ENCODE measurements at regions not wholly inside any gene's neighbourhood (a gene's known extent, or its start where the extent isn't known, plus 50 kb on each side); places are given as distances from the start of the nearest gene placed in this dataset.
"Not testable (repeated sequence)": the region's sequence is repeated elsewhere in the genome, so short reads cannot be mapped to it uniquely, and the experiment has no call there.

DNA sequence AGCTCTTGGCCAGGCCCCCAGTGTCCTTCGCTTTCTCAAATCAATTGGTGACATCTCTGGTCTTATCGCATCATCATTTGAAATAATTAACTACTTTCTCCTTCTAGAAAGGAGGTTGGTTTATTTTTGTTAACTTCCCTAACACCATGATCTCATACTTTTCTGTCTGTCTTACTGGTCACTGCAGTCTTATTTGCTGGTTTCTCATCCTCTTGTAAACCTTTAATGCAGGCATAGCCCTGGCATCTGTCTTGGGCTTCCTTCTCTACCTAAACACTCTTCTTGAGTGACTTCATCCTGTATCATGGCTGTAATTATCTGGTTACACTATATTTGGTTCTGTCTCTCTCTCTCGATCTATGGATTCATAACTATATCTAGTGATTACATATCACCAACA is 152.8 kb downstream of the CYSLTR2 start:
- in situ Hi-C loops (cut with MboI; ENCODE audit: low sequenced_read_pairs), result no loop called here

- in situ Hi-C loops (cut with MboI; ENCODE audit: low sequenced_read_pairs), result no loop called here
Measured at GRCh38 chr13:48808683-48809082, 155.0 kb downstream of the CYSLTR2 start.

GRCh38 chr13:48810013-48810412 is 156.3 kb downstream of the CYSLTR2 start:
- in situ Hi-C loops (cut with MboI; ENCODE audit: low sequenced_read_pairs), result no loop called here

GRCh38 chr13:48813518-48813917 is 159.8 kb downstream of the CYSLTR2 start:
- in situ Hi-C loops (cut with MboI; ENCODE audit: low sequenced_read_pairs), result no loop called here

GRCh38 chr13:48816700-48817099 is 159.0 kb upstream of the FNDC3A start:
- in situ Hi-C loops (cut with MboI; ENCODE audit: low sequenced_read_pairs), result no loop called here

DNA sequence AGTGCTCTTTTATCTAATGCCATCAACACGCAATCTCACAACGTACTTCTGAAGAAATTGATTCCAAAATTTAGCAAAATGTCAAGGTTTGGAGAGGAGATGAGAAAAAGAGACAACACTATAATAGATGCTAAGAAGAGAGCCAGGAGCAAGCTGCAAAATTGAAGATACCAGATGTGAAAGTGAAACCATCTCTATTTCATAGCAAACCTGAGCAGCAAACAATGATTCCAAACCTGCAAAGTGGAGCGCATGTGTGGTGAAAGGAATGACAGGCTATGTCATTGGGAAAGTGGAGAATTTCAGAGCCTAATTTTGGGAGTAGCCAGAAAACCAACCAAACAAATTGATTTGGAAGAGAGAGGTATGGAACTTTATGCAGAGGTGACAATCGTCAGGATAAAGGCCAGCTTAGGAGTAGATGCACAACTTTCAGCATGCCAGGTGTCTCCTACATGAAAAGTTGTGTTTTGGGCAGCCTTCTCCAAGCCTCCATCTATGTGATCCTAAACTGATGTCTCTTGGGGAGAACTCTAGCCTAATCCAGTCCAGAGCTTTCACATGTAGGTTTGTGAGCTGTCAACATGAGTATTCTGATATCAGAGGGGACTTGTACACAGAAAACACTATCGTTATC is 158.4 kb upstream of the FNDC3A start:
- in situ Hi-C loops (cut with MboI; ENCODE audit: low sequenced_read_pairs), result no loop called here

GRCh38 chr13:48818495-48819356 is 157.0 kb upstream of the FNDC3A start:
- in situ Hi-C loops (cut with MboI; ENCODE audit: low sequenced_read_pairs), result no loop called here

- in situ Hi-C loops (cut with MboI; ENCODE audit: low sequenced_read_pairs), result no loop called here
Measured at GRCh38 chr13:48819376-48819775, 156.3 kb upstream of the FNDC3A start.

GRCh38 chr13:48819899-48820298 is 155.8 kb upstream of the FNDC3A start:
- in situ Hi-C loops (cut with MboI; ENCODE audit: low sequenced_read_pairs), result no loop called here

DNA sequence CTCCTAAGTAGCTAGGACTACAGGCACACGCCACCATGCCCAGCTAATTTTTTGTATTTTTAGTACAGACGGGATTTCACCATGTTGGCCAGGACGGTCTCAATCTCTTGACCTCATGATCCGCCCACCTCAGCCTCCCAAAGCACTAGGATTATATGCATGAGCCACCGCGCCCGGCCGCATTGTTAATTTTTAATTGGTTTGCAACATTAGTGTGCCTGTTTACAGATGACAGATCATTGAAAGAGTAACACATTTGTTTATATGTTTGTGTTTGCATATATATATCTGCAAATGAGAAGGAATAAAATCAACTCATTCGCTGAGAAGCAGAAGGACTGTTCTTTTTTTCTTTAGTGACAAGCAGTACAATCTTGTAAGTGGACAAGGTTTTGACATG is 152.2 kb upstream of the FNDC3A start:
- in situ Hi-C loops (cut with MboI; ENCODE audit: low sequenced_read_pairs), result not testable (repeated sequence)

GRCh38 chr13:48826039-48826438 is 149.7 kb upstream of the FNDC3A start:
- in situ Hi-C loops (cut with MboI; ENCODE audit: low sequenced_read_pairs), result no loop called here

DNA sequence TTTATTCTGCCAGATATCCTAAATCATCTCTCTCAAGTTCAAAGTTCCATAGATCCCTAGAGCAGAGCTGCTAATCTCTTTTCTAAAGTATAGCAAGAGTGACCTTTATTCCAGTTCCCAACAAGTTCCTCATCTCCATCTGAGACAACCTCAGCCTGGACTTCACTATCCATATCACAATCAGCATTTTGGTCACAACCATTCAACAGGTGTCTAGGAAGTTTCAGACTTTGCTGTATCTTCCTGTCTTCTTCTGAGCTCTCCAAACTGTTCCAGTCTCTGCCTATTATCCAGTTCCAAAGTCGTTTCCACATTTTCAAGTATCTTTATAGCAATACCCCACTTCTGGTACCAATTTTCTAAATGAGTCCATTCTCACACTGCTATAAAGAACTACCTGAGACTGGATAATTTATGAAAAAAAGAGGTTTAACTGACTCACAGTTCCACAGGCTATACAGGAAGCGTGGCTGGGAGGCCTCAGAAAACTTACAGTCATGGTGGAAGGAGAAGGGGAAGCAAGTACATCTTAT is 148.7 kb upstream of the FNDC3A start:
- in situ Hi-C loops (cut with MboI; ENCODE audit: low sequenced_read_pairs), result not testable (repeated sequence)

DNA sequence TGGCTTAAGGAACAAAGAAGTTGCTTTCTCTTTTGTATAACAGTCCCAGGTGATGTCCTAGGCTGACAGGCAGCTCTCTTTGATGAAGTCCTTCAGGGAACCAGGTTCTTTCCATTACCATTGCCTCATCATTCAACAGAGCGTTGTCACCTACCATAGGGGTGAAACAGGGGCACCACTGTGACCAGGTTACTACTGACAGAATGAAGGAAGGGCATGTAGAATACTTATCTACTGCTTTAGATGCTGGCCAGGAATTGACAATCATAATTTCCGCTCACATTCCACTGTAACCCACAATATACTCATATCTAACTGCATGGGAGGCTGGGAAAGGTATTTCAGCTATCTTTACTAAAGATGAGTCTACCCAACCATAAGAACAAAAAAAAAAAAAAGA is 148.0 kb upstream of the FNDC3A start:
- in situ Hi-C loops (cut with MboI; ENCODE audit: low sequenced_read_pairs), result no loop called here

DNA sequence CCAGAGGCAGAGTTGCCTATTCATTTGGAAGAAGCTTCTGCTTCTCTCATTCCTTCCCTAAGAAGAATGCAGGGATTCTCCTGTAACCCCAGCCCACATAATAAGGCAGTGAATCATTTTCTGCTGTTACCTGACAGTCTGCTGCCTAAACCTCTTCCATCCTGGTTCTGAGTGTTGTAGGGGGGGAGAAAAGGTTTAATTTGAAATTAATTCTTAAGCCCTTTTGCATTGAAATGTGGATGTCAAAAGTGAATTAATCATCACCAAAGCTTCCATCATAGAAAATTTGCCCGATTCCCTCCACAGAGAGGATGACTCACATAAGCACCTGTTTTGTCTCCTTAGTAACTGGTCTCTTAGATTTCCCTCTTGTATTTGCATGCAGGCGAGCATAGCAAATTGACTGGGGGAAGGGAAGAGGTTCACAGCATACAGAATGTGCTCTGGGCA is 146.7 kb upstream of the FNDC3A start:
- in situ Hi-C loops (cut with MboI; ENCODE audit: low sequenced_read_pairs), result no loop called here

GRCh38 chr13:48829536-48829935 is 146.2 kb upstream of the FNDC3A start:
- in situ Hi-C loops (cut with MboI; ENCODE audit: low sequenced_read_pairs), result no loop called here

DNA sequence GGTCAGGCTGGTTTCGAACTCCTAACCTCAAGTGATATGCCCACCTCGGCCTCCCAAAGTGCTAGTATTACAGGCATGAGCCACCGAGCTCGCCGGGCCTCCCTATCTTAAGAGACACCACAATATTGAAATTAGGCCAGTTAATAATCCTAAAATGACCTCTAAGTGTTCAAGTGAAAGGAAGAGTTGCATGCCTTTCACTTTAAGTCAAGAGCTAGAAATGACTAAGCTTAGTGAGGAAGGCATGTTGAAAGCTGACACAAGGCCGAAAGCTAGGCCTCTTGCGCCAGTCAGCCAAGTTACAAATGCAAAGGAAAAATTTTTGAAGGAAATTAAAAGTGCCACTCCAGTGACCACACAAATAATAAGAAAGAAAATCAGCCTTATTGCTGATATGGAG is 144.5 kb upstream of the FNDC3A start:
- in situ Hi-C loops (cut with MboI; ENCODE audit: low sequenced_read_pairs), result no loop called here

- in situ Hi-C loops (cut with MboI; ENCODE audit: low sequenced_read_pairs), result no loop called here
Measured at GRCh38 chr13:48833412-48833811, 142.3 kb upstream of the FNDC3A start.

- in situ Hi-C loops (cut with MboI; ENCODE audit: low sequenced_read_pairs), result not testable (repeated sequence)
Measured at GRCh38 chr13:48835326-48835725, 140.4 kb upstream of the FNDC3A start.

DNA sequence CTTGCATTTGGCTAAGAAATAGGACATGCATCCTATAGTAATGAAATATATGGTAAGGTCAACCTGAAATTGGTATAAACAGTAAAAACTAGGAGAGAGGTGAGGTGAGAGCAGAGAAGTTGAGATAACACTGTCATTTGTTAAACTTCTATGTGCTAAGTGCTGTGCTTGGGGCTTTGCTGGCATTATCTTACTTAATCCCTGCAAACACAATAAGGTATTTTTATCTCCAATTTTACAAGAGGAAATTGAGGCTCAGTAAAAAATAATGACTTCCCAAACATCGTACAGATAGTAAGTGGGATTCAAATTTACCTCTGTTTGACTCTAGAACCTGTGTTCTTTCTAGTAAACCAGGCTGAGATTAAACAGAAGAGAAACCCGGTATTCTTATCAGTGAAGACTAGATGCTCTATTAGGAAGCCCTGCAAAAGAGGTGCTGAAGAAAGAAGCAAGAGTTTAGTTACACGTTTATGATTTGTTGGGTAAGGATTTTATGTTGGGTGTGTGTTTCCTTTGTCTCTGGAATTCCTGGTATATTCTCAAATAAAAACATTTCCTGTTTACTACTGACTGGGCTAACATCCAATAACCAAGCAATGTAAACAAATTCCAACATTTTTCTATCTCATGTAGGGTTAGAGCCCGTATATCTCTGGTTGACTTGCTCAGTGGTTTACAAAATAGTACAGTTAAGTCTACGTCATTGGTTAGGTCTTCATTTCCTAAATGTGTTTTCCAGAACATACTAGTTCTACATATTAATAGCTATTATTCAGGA is 137.3 kb upstream of the FNDC3A start:
- in situ Hi-C loops (cut with MboI; ENCODE audit: low sequenced_read_pairs), result no loop called here

DNA sequence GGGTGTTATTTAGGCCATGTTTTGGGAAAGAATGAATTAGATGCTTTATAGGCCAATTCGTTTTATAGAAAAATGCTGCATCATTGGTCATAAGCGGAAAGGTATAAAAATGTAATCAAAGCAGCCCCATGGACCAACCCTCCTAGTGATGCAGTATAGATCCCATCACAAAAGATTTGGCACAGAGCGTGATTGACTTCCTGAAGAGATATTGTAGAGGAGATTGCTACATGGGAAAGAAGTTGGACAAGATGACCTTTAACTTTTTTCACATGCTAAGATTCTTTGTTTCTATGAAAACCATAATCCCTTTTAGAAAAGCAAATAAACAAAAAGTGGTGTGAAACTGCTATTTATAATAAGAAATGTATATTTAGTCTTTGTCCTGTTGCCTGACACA is 136.5 kb upstream of the FNDC3A start:
- in situ Hi-C loops (cut with MboI; ENCODE audit: low sequenced_read_pairs), result no loop called here

DNA sequence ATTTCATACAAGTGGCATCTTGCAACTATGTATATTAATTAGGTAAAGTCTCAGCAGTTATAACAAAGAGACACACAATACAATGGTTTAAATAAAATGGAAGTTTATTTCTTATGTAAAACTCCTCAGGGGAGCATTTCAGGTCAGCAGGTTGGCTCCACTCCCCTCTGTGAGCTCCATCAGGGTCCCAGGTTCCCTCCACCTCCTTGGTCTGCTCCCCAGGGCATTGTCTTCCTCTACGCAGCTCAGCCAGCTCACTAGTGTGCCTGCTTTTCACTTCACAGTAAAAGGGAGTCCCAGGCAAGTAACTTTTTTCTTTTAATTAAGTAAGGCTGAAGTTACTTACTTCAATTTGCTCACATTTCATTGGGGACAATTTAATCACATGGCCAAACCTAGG is 135.3 kb upstream of the FNDC3A start:
- in situ Hi-C loops (cut with MboI; ENCODE audit: low sequenced_read_pairs), result no loop called here

All from HL-60/S4 treated with phorbol 12-myristate 13-acetate at 8.2 ng/mL for 4 days and 3 days (cell line).